ENCODE measurements at regions not wholly inside any gene's neighbourhood (a gene's known extent, or its start where the extent isn't known, plus 50 kb on each side); places are given as distances from the start of the nearest gene placed in this dataset.
"Not testable (repeated sequence)": the region's sequence is repeated elsewhere in the genome, so short reads cannot be mapped to it uniquely, and the experiment has no call there.

DNA sequence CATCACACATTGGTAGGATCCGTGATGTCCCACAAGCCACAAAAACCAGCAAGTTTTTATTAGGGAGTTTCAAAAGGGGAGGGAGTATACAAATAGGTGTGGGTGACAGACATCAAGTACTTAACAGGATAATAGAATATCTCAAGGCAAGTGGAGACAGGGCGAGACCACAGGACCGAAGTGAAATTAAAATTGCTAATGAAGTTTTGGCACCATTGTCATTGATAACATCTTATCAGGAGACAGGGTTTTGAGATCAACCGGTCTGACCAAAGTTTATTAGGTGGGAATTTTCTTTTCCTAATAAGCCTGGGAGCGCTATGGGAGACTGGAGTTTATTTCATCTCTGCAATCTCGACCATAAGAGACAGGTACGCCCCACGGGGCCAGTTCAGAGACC lies 178.5 kb downstream of the OTOP1 start:
- DNase-seq: not testable (repeated sequence)

DNA sequence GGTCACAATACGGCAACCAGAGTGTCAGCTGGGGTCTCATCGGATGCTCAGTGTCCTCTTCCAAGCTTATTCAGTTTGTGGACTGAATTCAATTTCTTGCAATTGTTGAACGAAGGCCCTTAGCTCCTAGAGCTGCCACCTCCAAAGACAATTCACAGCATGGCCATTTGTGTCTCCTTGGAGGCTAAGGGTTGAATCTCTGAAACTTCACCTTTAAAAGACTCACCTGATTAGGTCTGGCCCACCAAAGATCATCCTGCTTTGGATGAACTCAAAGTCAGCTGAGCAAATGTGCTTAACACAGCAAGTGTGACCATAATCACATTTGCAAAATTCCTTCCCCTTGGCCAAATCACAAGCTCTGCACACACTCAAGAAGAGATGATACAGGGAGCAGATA lies 175.9 kb downstream of the OTOP1 start:
- DNase-seq: not testable (repeated sequence)

DNA sequence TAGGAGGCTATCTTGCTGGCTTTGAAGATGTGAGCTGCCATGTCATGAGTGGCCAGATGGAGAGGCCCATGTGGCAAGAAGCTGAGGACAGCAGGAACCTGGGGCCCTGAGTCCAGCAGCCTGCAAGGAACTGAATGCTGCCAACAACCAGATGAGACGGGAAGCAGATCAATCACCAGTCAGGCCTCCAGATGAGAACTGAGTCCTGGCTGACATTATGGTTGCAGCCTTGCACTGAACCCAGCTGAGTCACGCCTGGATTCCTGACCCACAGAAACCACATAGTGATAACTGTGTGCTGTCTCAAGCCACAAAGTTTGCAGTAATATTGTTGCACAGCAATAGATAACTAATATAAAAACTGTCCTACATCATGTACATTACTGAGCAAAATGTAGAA lies 173.8 kb downstream of the OTOP1 start:
- not testable (repeated sequence) for DNase-seq

DNA sequence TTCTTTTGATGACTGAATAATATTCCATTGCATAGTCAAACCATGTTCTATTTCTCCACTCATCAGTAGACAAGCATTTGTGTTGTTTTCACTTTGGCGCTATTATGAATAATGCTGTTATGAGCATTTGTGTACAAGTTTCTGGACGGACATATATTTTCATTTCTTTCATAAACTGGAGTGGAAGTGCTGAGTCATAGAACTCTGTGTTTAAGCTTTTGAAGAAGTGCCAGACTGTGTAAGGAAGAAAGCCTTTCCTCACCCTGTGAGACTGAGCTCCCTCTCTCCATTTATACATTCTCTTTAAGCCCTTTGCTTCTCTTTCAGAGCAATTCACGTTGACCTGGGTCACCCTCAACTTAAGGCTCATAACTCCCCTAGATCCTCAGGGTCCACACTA lies 169.5 kb downstream of the OTOP1 start:
- not testable (repeated sequence) for DNase-seq

DNA sequence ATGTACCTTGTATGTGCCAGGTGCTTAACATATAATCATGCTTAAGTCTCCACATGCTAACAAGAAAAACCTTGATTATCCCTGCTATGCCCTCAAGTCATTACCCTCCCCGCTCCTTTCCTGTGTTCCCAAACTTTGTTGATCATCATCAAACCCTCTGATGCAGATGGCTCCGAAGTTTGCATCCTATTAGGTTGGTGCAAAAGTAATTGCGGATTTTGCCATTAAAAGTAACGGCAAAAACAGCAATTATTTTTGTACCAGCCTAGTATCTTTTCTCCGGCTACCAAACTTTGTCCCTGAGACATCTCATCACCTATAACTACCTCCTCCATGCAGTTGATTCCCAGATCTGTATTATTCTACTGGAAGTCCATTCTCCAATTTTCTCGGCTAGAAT lies 142.6 kb downstream of the OTOP1 start:
- not testable (repeated sequence) for DNase-seq

DNA sequence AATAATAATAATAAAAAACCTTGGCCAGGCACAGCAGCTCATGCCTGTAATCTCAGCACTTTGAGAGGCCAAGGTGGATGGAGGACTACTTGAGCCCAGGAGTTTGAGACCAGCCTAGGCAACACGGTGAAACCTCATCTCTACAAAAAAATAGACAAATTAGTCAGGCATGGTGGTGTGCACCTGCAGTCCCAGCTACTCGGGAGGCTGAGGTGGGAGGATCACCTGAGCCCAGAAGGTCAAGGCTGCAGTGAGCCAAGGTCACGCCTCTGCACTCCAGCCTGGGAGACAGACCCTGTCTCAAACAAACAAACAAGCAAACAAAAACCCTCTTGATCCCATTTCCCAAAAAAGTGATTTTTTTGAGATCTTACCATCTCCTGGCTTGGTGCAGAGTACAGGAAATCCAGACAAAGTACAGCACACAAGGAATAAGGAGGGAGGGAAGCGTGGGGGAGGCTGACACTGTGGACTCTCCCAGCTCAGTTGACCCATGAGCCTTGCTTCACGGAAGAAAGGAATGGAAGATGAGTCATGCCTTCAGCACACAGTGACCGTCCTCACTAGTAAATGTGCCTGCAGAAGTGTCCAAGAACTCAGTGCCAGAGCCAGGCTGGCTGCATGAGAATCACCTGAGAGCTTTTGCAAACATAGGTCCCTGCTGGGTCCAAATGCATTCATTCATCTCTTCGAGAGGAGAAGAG lies 136.9 kb downstream of the OTOP1 start:
- not testable (repeated sequence) for DNase-seq

DNA sequence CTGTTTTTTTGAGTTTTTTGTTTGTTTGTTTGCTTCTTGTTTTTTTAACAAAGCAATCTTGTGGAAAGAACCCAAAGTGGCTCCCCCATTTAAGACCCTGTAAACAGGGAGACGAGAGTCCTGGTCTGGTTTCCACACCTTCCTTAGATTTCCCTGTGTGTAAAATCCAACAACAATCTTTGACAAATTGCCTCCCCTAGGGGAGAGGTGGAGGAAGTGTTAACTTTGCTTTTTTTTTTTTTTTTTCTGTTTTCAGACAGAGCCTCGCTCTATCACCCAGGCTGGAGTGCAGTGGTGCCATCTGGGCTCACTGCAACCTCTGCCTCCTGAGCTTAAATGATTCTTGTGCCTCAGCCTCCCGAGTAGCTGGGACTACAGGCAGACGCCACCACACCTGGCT lies 136.0 kb downstream of the OTOP1 start:
- not testable (repeated sequence) for DNase-seq

DNA sequence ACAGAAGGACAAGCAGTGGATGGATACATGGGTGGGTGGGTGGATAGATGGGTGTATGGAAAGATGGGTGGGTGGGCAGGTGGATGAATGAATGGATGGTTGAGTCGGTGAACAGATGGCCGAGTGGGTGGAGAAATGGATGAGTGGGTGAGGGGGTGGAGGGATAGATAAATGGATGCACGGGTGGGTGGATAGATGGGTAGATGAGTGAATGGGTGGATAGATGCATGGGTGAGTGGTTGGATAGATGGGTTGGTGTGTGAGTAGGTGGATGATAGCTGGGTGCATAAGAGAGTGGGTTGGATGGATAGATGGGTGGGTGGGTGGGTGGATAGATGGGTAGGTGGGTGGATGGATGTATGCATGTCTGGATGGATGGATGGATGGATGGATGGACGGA lies 134.6 kb downstream of the OTOP1 start:
- not testable (repeated sequence) for DNase-seq

DNA sequence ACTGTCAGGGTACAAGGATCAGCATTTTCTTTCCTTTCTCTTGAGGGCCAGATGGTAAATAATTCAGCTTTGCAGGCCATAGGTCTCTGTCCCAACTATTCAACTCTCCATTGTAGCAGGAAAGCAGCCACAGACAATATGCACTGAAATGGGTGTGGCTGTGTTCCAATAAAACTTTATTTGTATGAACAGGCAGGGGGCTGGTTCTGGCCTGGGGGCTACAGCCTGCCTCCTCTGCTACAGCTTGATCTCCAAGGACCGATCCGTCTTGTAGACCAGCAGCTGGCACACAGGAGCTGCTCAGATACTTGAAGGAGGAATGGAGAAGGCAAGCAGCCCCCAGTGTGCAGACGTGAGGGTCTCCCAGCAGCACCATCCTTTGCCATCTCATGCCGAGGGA lies 127.1 kb downstream of the OTOP1 start:
- not testable (repeated sequence) for DNase-seq

DNA sequence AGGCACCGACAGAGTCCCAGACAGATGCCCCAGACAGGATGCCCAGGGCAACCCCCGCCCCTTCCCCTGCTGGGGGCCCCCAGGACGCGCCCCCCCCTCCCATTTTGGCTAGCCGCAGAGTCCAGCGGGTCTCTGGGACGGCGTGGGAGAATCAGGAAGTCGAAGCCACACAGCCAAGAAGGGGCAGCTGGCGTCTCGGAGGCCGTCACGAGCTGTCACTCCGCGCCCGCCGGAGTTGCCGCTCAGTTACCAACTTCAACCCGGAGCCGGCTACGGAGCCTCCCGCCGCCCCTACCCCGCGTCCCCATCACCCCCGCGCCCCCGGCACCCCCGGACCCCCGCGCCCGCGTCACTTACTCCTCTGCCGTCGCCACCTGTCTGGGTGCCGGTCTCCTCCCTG lies 119.8 kb downstream of the OTOP1 start:
- DNase-seq: not testable (repeated sequence)

DNA sequence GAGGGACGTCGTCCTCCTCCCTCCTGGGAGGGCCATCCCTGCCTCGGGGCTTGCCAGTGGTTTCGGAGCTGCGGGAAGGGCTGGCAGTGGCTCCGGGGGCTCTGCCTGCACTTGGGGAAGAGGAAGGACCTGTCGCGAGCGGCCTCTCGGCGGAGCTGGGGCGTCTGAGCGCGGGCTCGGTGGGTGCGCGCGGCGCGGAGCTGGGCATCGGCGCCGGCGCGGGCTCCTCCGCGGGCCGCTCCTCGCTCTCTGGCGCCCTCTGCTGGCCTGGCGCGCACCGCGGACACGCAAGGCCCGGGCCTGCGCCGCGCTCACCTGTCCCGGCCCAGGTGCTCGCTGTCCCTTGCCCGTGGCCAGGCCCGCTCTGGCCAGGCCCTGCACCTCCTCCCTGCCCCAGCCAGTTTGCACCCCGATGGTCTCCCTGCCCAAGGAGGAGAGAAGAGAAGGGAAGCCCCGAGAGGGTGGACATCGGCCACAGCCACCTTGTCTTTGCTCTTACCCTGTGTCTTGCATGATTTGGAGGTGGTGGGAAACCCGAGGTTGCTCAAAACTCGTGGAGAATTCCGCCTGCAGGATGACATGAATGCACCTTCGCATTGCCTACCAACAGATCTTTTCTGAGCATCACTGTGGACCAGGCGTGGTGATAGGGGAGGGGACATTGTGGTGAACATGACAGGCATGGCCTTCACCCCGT lies 119.2 kb downstream of the OTOP1 start:
- DNase-seq: peak; percentile 21 to 58

DNA sequence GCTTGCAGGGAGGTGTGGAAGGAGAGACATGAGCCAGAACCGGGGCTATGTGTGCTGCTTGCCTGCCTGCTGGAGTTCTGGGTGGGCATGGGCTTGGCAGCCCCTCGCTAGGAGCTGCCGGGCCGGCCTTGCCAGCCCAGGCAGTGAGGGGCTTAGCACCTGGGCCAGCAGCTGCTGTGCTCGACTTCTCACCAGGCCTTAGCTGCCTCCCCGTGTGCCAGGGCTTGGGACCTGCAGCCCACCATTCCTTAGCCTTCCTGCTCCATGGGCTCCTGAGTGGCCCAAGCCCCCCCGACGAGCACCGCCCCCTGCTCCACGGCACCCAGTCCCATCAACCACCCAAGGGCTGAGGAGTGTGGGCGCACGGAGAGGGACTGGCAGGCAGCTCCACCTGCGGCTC lies 111.3 kb downstream of the OTOP1 start:
- DNase-seq: not testable (repeated sequence)

DNA sequence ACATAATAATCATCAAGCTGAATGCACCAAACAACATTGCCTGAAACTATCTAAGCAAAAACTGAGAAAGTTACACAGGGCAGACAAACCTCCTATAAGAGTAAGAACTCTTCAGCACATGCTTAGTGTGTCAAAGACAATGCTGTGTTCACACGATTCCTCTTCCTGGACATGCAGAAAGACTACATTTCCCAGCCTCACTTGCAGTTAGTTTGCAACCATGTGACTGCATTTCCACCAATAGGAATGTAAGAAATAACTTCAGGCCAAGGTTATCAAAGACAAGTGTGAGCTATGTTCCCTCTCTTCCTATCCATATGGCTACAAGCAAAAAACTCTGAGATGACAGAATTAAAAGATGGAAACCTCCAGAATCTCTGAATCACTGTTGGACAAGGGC lies 109.8 kb downstream of the OTOP1 start:
- not testable (repeated sequence) for DNase-seq

DNA sequence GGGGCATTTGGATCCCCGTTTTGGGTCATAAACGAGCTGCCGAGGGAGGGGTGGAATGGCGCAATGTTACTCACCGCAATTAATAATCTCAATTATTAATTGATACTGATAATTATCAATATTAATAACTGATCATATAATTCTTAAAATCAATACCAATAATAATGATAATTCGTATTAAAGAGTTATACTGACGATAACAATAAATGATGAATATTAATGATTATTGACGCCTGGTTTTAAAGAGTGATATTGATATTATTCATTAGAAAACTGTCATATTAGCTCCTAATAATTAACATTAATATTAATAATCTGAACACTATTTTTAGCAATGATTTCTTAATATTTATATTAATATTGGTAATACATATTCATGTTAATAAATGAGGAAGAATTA lies 92.4 kb downstream of the OTOP1 start:
- not testable (repeated sequence) for DNase-seq

DNA sequence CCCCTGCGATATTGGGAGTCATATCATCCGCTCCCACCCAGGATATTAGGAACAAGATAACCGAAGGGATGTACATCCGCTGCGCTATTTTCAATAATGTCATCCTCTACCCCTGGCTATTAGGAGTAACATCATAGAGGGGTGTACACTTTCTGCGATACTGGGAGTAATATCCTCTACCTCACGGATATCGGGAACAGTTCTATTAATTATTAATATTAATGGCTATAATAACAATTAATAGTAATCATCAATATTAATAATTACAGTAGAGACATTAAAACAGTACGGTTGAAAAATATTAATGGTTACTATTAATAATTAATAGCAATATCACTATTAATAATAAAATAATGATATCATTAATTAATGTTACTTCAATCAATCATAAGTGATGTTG lies 90.1 kb downstream of the OTOP1 start:
- not testable (repeated sequence) for DNase-seq

Measured in NCI-H524 (cell line).